Stimulated activated CD8-positive, alpha-beta memory T cell treated with anti-CD3 and anti-CD28 coated beads, Interleukin-15, amount 100 ng/mL, for 4 hours (primary cell): ENCODE measurements at regions not wholly inside any gene's neighbourhood (a gene's known extent, or its start where the extent isn't known, plus 50 kb on each side); places are given as distances from the start of the nearest gene placed in this dataset.
"Not testable (repeated sequence)": the region's sequence is repeated elsewhere in the genome, so short reads cannot be mapped to it uniquely, and the experiment has no call there.

ENCODE experiments used
- DNase-seq, 2 donors: peaks; one replicate each; pipeline ENCODE4 v3.0.0-alpha.2; 2020; ENCODE audit warnings: low read depth in 2 of 2

DNA sequence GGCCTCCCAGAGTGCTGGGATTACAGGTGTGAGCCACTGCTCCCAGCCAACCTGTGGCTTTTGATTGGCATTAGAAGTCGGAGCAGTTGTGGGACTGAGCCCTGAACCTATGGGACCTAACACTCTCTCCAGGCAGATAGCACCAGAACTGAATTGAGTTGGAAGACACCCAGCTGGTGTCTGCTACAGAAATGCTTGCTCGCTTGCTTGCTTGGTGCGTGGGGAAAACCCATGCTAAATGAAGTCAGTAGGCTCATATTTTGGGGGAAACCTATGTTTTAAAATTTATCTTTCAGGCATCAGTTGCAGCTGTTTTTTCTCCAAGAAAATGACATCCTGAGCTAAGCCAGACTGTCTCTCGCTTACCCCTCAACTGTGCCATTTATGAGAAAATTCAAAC lies 158.5 kb upstream of the RFC3 start:
- no peak for DNase-seq

GRCh38 chr13:33659894-33660293 lies 158.1 kb upstream of the RFC3 start:
- no peak for DNase-seq

GRCh38 chr13:33662392-33662791 lies 155.6 kb upstream of the RFC3 start:
- no peak for DNase-seq

DNA sequence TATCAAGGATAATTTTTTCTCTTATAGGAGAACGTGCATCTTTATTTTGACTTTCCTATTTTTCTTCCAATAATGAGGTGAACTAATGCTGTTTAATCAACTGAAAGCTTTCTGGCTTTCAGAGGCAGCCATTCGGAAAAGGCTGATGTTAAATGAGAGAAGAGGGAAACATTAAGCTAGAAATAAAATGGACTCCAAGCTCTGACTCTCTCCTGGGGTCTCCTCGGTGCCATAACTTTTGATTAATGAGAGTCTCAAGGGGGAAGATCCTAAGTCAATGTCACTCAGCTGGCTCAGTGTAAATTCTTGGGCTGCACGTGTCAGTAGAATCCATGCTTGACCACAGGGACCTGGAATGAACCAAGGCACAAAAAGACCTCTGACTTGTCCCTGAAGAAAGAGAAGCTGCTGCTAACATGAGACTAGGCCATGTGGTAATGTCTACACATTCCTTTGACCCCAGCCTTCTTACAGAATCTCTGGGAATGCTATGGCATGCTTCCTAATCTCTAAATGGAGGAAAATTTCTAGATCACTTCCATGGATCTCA lies 152.2 kb upstream of the RFC3 start:
- DNase-seq, result no peak

GRCh38 chr13:33671560-33671959 lies 146.4 kb upstream of the RFC3 start:
- DNase-seq, result no peak

GRCh38 chr13:33672022-33672421 lies 145.9 kb upstream of the RFC3 start:
- not testable (repeated sequence) for DNase-seq

- DNase-seq, result no peak
These were observed 141.6 kb upstream of the RFC3 start for GRCh38 chr13:33676045-33676989.

DNA sequence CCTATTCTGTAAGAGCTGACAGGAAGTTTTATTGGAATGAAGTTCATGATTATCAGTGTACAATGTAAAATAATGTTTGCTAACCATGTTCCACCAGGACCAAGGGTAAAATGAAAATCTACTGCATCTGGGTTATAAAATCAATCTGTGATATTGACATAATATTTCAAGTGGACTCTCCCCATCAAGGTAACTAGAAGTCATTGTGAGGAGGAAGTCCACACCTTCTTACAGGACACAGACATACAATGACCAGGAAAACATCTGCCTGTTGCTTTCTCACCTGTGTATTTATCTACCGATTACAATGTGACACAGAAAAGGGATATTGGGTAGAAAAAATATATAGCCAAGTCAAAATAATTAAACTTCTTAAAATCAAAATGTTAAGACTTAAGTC lies 140.7 kb upstream of the RFC3 start:
- DNase-seq, result no peak

GRCh38 chr13:33678084-33678483 lies 139.9 kb upstream of the RFC3 start:
- DNase-seq, result no peak

GRCh38 chr13:33678906-33679657 lies 138.9 kb upstream of the RFC3 start:
- DNase-seq, result peak; percentile 27 to 61

GRCh38 chr13:33679658-33680012 lies 138.3 kb upstream of the RFC3 start:
- DNase-seq, result no peak

DNA sequence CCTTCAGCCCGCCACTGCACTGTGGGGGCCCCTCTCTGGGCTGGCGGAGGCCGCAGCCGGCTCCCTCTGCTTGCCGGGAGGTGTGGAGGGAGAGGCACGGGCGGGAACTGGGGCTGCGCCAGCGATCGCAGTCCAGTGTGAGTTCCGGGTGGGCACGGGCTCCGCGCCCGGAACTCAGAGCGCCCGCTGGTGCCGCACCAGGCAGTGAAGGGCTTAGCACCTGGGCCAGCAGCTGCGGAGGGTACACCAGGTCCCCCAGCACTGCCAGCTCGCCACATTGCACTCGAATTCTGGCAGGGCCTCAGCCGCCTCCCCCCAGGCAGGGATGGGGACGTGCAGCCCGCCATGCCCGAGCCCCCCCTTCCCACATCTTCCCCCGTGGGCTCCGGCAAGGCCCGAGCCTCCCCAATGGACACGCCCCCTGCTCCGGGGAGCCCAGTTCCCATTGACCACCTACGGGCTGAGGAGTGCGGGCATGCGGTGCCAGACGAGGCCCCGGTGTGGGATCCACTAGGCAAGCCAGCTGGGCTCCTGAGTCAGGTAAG lies 135.9 kb upstream of the RFC3 start:
- no peak for DNase-seq

GRCh38 chr13:33682646-33683045 lies 135.3 kb upstream of the RFC3 start:
- not testable (repeated sequence) for DNase-seq

DNA sequence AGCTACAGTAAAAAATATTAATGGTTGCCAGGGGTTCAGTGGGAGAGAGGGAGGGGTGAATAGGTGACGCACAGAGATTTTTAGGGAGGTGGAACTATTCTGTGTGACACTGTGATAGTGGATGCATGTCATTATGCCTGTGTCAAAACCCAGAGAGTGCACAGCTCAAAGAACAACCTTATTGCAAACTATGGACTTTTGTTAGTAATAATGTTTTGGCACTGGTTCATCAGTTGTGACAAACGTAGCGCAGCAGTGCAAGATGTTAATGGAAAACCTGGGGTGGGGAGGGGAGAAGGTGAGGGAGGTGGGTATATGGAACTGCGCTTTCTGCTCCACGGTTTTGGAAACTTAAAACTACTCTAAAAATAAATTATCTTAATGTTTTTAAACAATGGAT lies 134.6 kb upstream of the RFC3 start:
- DNase-seq, result no peak

GRCh38 chr13:33684874-33685273 lies 133.1 kb upstream of the RFC3 start:
- no peak for DNase-seq

DNA sequence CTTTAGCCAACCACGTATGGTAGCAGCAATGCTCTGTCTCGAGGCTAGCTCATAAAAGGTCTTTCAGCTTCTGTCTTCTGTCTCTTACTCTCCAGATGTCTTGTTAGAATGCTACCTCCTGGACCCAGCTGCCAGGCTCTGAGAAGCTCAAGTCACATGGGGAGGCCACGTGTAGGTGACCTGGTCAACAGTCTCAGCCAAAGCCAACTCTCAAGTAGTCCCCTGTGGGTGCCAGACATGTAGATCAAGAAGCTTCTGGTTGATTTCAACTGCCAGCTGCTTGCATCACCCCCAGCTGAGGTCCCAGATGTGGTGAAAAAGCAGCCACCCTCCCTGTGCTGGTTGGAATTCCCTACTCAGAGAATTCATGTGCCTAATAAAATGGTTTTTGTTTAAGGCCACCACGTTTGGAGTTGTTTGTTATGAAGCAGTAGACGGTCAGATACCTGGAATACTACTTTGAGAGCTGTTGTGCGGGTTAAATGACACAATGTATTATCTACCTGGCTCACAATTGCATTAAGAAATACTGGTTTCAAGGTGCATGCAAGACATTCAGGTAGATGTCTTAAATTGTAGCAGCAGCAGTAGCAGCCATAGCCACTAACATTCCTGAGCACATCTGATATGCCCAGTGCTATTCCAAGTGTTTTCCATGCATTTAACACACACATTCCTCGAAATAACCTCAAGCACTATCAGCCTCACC lies 131.0 kb upstream of the RFC3 start:
- DNase-seq, result no peak

- no peak for DNase-seq
These were observed 127.6 kb upstream of the RFC3 start for GRCh38 chr13:33690354-33690753.

- DNase-seq, result no peak
These were observed 126.0 kb upstream of the RFC3 start for GRCh38 chr13:33691980-33692379.

- DNase-seq, result no peak
These were observed 125.4 kb upstream of the RFC3 start for GRCh38 chr13:33692531-33692930.

- no peak for DNase-seq
These were observed 123.4 kb upstream of the RFC3 start for GRCh38 chr13:33694546-33694945.

GRCh38 chr13:33696530-33696929 lies 121.4 kb upstream of the RFC3 start:
- no peak for DNase-seq

DNA sequence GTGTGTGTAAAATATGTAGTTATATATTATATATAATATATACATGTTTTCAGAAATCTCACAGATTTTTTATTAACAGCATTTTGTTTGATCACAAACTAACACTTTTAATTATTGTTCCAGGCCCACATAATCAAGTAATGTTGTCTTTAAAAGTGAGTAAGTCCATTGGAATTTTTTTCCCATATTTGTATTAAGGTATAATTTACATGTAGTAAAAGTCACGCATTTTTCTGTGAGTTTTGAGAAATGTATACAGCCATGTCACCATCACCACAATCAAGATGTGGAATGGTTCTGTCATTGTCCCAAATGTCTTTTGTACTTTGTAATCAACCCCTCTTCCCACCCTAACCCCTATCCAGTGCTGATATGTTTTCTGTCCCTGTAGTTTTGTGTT lies 120.0 kb upstream of the RFC3 start:
- DNase-seq, result no peak
